ENCODE measurements at regions not wholly inside any gene's neighbourhood (a gene's known extent, or its start where the extent isn't known, plus 50 kb on each side); places are given as distances from the start of the nearest gene placed in this dataset.

- FAIRE-seq (no peak), DNase-seq (ENCODE audit: low read depth in 1 of 2, low spot score in 2 of 2) (no peak)
- H3K23ac ChIP-seq (ENCODE audit: insufficient read length), result no peak overlapping the region
- H3K27me3 ChIP-seq (replicated peaks in 1 of 4; ENCODE audit: control insufficient read depth in 3 of 4, extremely low read depth in 1 of 4, insufficient read depth in 3 of 4, low read length in 3 of 4), result no peaks in the 10 kb centered on the region
- no peak overlapping the region for H2BK120ac ChIP-seq (replicated peaks; ENCODE audit: low read depth, low read length)
- no peaks in the 10 kb centered on the region for H3K4me1 ChIP-seq (replicated peaks in 1 of 4; ENCODE audit: control insufficient read depth in 3 of 4, insufficient read depth in 4 of 4, low read length in 3 of 4)
- H2AFZ ChIP-seq (ENCODE audit: low read length), result no peak overlapping the region; the same call in 1 of the 2 replicates
- no peak overlapping the region for H3K18ac ChIP-seq (ENCODE audit: extremely low read depth, low read length)
- H3K4me3 ChIP-seq (ENCODE audit: extremely low read depth in 1 of 4, insufficient read depth in 2 of 4, low read depth in 3 of 4, low read length in 4 of 4), result no peak overlapping the region
- H4K20me1 ChIP-seq (replicated peaks in 1 of 2; ENCODE audit: control insufficient read depth in 1 of 2, insufficient read depth in 2 of 2, low read length in 2 of 2), result no peaks in the 10 kb centered on the region
- no peak overlapping the region for H3K9ac ChIP-seq (replicated peaks in 1 of 4; ENCODE audit: extremely low read depth in 1 of 4, low read depth in 3 of 4, low read length in 3 of 4)
- no peaks in the 10 kb centered on the region for H3K36me3 ChIP-seq (ENCODE audit: control insufficient read depth in 2 of 4, insufficient read depth in 4 of 4, low read length in 3 of 4)
- no peak overlapping the region for H3K27ac ChIP-seq (ENCODE audit: low read depth, low read length)
- no peak overlapping the region for H2BK20ac ChIP-seq (ENCODE audit: low read length)
- no peak overlapping the region for H3K4ac ChIP-seq (replicated peaks; ENCODE audit: insufficient read length, low read depth, low read length)
- no peak overlapping the region for H4K5ac ChIP-seq (ENCODE audit: insufficient read length, low read depth, low read length)
- no peaks in the 10 kb centered on the region for H3K79me2 ChIP-seq (ENCODE audit: control insufficient read depth in 1 of 2, insufficient read depth in 2 of 2, low read length in 2 of 2)
- H3K23me2 ChIP-seq (ENCODE audit: low read depth, low read length), result no peaks in the 10 kb centered on the region
- no peak overlapping the region for H4K8ac ChIP-seq (ENCODE audit: extremely low read depth, insufficient read depth, low read length)
- no peak overlapping the region for H3K56ac ChIP-seq (replicated peaks; ENCODE audit: insufficient read length, low read depth, low read length)
- no peaks in the 10 kb centered on the region for H3K9me3 ChIP-seq (ENCODE audit: insufficient read depth in 2 of 2, low read depth in 1 of 2, low read length in 1 of 2)
- H2AK5ac ChIP-seq (ENCODE audit: low read depth, low read length), result no peak overlapping the region
- no peak overlapping the region for H3K14ac ChIP-seq (ENCODE audit: insufficient read length)
- CTCF ChIA-PET (ENCODE audit: partially characterized antibody), result no interaction called here
- no peak overlapping the region for H2BK5ac ChIP-seq (ENCODE audit: low read depth, low read length)
- H3K4me2 ChIP-seq (ENCODE audit: insufficient read depth in 1 of 2, low read depth in 2 of 2, low read length in 2 of 2), result no peak overlapping the region
- H2BK15ac ChIP-seq (ENCODE audit: low read length), result no peak overlapping the region
- no peak overlapping the region for H4K91ac ChIP-seq (replicated peaks; ENCODE audit: insufficient read length, low read length)
- H3K79me1 ChIP-seq (ENCODE audit: low read depth, low read length), result no peaks in the 10 kb centered on the region
- POLR2A ChIA-PET (ENCODE audit: partially characterized antibody), result no interaction called here
- H2BK12ac ChIP-seq (ENCODE audit: low read depth, low read length), result no peak overlapping the region
- TF ChIP-seq SUZ12 (IDR thresholded peaks at IDR 0.05; ENCODE audit: low read length), result no peak
- no peak for TF ChIP-seq KDM4A (IDR thresholded peaks at IDR 0.05; ENCODE audit: low read depth, low read length, severe bottlenecking)
- no peak for TF ChIP-seq CTCF (IDR thresholded peaks at IDR 0.05; ENCODE audit: control extremely low read depth in 1 of 3, insufficient read depth in 1 of 3, low read depth in 1 of 3, low read length in 3 of 3)
- no peak for TF ChIP-seq CTBP2 (IDR thresholded peaks at IDR 0.05; ENCODE audit: borderline replicate concordance, insufficient read depth, insufficient read length, low read length)
- no peak for TF ChIP-seq KDM1A (IDR thresholded peaks at IDR 0.05; ENCODE audit: borderline replicate concordance, low read length)
- no peak for TF ChIP-seq CREB1 (IDR thresholded peaks at IDR 0.05)
- TF ChIP-seq HDAC6 (IDR thresholded peaks at IDR 0.05; ENCODE audit: low read depth, low read length), result no peak
- TF ChIP-seq GABPA (IDR thresholded peaks at IDR 0.05; ENCODE audit: borderline replicate concordance, insufficient read depth, low read length), result no peak
- no peak for TF ChIP-seq TCF12 (IDR thresholded peaks at IDR 0.05; ENCODE audit: low read depth, low read length)
- no peak for TF ChIP-seq BACH1 (IDR thresholded peaks at IDR 0.05; ENCODE audit: low read length)
- no peak for TF ChIP-seq EP300 (IDR thresholded peaks at IDR 0.05; ENCODE audit: borderline replicate concordance in 1 of 2, low read depth in 2 of 2, low read length in 2 of 2)
- no peak for TF ChIP-seq ZNF274 (IDR thresholded peaks at IDR 0.05; ENCODE audit: borderline replicate concordance, extremely low read depth, low read length)
- TF ChIP-seq SP1 (IDR thresholded peaks at IDR 0.05; ENCODE audit: low read depth, low read length), result no peak
- TF ChIP-seq SP4 (IDR thresholded peaks at IDR 0.05; ENCODE audit: low read length), result no peak
Observed at GRCh38 chr3:88623709-88624108, 473.9 kb downstream of the C3orf38 start.

All from H1 (cell line).